Activated CD8-positive, alpha-beta memory T cell treated with anti-CD3 and anti-CD28 coated beads for 48 hours (primary cell): ENCODE measurements at regions not wholly inside any gene's neighbourhood (a gene's known extent, or its start where the extent isn't known, plus 50 kb on each side); places are given as distances from the start of the nearest gene placed in this dataset.

Experiments used
- DNase-seq, 3 experiments: peaks; one replicate each; pipeline ENCODE4 v3.0.0-alpha.2; 2020; ENCODE audit warnings: low read depth in 2 of 3, low spot score in 2 of 3

GRCh38 chr7:45511721-45512597 lies 62.2 kb upstream of the ADCY1 start:
- DNase-seq: no peak

- DNase-seq: no peak
Observed at GRCh38 chr7:45514944-45515343, 59.2 kb upstream of the ADCY1 start.

GRCh38 chr7:45515346-45515745 lies 58.8 kb upstream of the ADCY1 start:
- DNase-seq: no peak
